T-helper 1 cell treated with Interleukin-12 subunit alpha and Interleukin-12 subunit beta and Interleukin-4 antibody, amounts not matched to agents 30 μg/mL and 1 μg/mL, for 36 hours (primary cell): ENCODE measurements at regions not wholly inside any gene's neighbourhood (a gene's known extent, or its start where the extent isn't known, plus 50 kb on each side); places are given as distances from the start of the nearest gene placed in this dataset.

ENCODE experiments used
- H3K27ac Mint-ChIP-seq: one replicate; pipeline ENCODE4 v1.8.0; 2021; ENCODE audit warnings: mild to moderate bottlenecking, mixed read lengths
- H3K27me3 Mint-ChIP-seq: one replicate; pipeline ENCODE4 v1.8.0; 2021; ENCODE audit warnings: low read depth, mixed read lengths
- H3K36me3 Mint-ChIP-seq: one replicate; pipeline ENCODE4 v1.8.0; 2021; ENCODE audit warnings: low read depth, mixed read lengths
- H3K4me1 Mint-ChIP-seq: one replicate; pipeline ENCODE4 v1.8.0; 2021; ENCODE audit warnings: low read depth, mixed read lengths
- H3K4me3 Mint-ChIP-seq: one replicate; pipeline ENCODE4 v1.8.0; 2021; ENCODE audit warnings: mild to moderate bottlenecking, moderate library complexity, mixed read lengths
- H3K9me3 Mint-ChIP-seq: one replicate; pipeline ENCODE4 v1.8.0; 2021; ENCODE audit warnings: mixed read lengths

- H3K9me3 Mint-ChIP-seq, result no peaks in the 10 kb centered on the region
Observed at GRCh38 chr1:95990033-95990432, 731.6 kb upstream of the PTBP2 start.

GRCh38 chr1:95991787-95992520 lies 729.6 kb upstream of the PTBP2 start:
- peaks cover 2% of the 10 kb centered on the region for H3K4me1 Mint-ChIP-seq
- H3K27ac Mint-ChIP-seq, result no peak overlapping the region
- no peak overlapping the region for H3K4me3 Mint-ChIP-seq

More at GRCh38 chr1:95990033-95990432, 731.6 kb upstream of the PTBP2 start:
- Mint-ChIP-seq H3K4me3 (no peak overlapping the region), H3K27me3 (no peaks in the 10 kb centered on the region), H3K4me1 (peaks cover 2% of the 10 kb centered on the region), H3K27ac (no peak overlapping the region), H3K36me3 (no peaks in the 10 kb centered on the region)

DNA sequence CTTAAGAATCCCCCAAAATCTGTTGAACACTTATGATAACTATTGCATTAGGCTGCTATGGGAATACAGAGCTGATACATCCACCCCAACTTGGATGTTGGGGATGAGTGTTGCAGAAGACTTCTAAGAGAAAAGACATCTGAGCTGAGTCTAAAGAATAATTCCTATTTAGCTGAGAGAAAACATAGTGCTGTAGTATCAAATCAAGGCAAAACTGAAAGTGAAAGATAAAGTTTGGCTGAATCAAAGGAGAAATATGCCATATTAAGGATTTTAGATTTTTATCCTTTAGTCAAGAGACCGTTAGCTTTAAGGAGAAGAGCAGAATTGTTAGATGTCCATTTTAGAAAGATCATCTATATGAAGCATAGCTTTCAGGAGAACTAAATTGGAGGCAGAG lies 726.9 kb upstream of the PTBP2 start:
- peak overlapping the region; percentile 25 for H3K4me3 Mint-ChIP-seq
- no peaks in the 10 kb centered on the region for H3K9me3 Mint-ChIP-seq
- no peaks in the 10 kb centered on the region for H3K36me3 Mint-ChIP-seq
- peaks cover 2% of the 10 kb centered on the region for H3K4me1 Mint-ChIP-seq
- H3K27me3 Mint-ChIP-seq, result no peaks in the 10 kb centered on the region
- H3K27ac Mint-ChIP-seq, result no peak overlapping the region

More at GRCh38 chr1:95991787-95992520, 729.6 kb upstream of the PTBP2 start:
- Mint-ChIP-seq H3K27me3 (no peaks in the 10 kb centered on the region), H3K36me3 (no peaks in the 10 kb centered on the region), H3K9me3 (no peaks in the 10 kb centered on the region)

DNA sequence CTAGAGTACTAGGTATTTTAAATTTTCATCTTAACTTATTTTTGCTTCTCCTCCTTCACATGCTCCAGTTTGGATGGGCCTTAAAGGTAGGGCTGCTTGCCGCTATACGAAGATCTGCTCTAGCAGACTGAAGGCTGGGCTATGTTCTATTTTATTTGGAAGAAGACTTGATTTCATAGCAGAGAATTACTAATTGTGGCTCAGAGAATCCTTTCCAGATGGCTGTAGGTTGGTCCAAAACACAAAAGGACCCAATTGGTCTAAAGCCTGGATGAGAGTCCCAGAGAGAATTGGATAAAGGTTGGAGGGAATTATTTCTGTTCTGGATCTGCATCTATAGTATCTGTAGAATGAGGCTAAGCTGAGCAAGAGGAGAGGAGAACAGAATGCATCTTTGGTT lies 719.4 kb upstream of the PTBP2 start:
- Mint-ChIP-seq H3K4me1 (no peaks in the 10 kb centered on the region), H3K36me3 (no peaks in the 10 kb centered on the region), H3K27me3 (no peaks in the 10 kb centered on the region), H3K4me3 (no peak overlapping the region), H3K9me3 (peaks cover 5% of the 10 kb centered on the region), H3K27ac (no peak overlapping the region)

DNA sequence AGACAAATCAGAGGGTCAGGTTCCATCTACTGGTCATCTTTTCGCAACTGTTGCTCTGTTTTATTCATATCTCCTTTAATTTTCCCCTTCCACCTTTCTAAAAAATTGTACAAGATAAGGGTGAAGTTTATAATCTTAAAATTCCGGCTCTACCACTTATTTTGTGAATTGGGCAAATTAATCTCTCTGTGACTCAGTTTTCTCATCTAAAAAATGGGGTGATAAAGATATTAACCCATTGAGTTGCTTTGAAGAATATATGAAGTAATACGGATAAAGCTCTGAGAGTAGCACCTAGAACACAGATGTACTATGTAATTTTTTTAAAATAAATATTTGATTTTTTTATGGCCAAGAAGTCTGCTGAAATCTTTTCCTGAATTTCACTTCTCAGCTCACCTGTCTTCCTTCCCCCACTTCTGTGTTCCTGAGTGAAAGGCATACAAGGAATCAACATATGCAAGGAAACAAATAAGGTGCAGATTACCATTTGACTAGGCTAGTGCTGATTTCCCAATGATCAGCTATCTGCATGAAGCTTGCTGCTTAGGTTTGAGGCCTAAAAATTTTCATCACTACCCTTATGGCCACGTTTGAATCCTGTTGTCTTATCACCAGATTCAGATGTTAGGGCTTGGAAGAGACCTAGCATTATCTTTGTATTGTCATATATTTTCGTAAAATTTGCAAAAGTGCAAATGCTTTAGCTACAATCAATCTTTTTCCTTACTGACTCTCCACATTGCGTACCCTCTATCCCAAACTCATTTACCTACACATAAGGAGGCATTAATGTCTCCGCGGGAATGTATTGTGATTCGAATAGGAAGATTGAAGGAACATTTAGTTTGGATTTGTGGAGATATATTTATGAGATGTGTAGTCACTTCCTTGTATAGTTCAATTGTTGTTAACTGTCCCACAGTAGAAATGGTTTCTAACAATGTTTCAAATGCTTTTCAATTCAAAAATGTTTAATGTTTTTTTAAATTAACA lies 718.3 kb upstream of the PTBP2 start:
- no peak overlapping the region for H3K27ac Mint-ChIP-seq
- H3K4me3 Mint-ChIP-seq, result no peak overlapping the region
- no peaks in the 10 kb centered on the region for H3K4me1 Mint-ChIP-seq
- H3K27me3 Mint-ChIP-seq, result no peaks in the 10 kb centered on the region
- H3K9me3 Mint-ChIP-seq, result peaks cover 5% of the 10 kb centered on the region
- H3K36me3 Mint-ChIP-seq, result no peaks in the 10 kb centered on the region

- Mint-ChIP-seq H3K36me3 (no peaks in the 10 kb centered on the region), H3K27ac (no peak overlapping the region), H3K4me3 (no peak overlapping the region), H3K4me1 (no peaks in the 10 kb centered on the region), H3K9me3 (peaks cover 5% of the 10 kb centered on the region), H3K27me3 (no peaks in the 10 kb centered on the region)
Observed at GRCh38 chr1:96009831-96010434, 711.7 kb upstream of the PTBP2 start.

- Mint-ChIP-seq H3K4me1 (no peaks in the 10 kb centered on the region), H3K4me3 (no peak overlapping the region), H3K27ac (no peak overlapping the region), H3K36me3 (no peaks in the 10 kb centered on the region), H3K27me3 (no peaks in the 10 kb centered on the region), H3K9me3 (no peaks in the 10 kb centered on the region)
Observed at GRCh38 chr1:96011606-96012005, 710.0 kb upstream of the PTBP2 start.

DNA sequence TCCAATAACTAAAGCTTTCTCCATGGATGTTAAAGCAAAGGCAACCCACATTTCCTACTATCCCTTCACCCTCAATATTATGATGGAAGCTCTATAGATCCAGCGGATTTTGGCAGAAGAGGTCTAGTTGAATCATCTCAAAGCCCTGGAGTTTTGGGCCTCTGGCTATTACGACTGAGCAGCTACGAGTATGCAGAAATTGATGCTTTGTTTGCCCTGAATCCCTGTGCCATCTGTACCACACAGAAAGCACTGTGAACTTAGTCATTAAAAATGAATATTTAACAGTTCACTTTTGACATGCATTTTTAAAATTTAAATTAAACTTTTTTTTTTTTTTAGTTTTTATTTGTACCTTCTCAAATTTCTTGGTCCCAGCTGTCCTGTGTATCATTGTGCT lies 705.4 kb upstream of the PTBP2 start:
- no peaks in the 10 kb centered on the region for H3K36me3 Mint-ChIP-seq
- H3K4me3 Mint-ChIP-seq, result no peak overlapping the region
- no peaks in the 10 kb centered on the region for H3K9me3 Mint-ChIP-seq
- H3K4me1 Mint-ChIP-seq, result no peaks in the 10 kb centered on the region
- H3K27ac Mint-ChIP-seq, result no peak overlapping the region
- H3K27me3 Mint-ChIP-seq, result no peaks in the 10 kb centered on the region

GRCh38 chr1:96020378-96020777 lies 701.2 kb upstream of the PTBP2 start:
- Mint-ChIP-seq H3K9me3 (no peaks in the 10 kb centered on the region), H3K4me1 (no peaks in the 10 kb centered on the region), H3K27ac (no peak overlapping the region), H3K36me3 (no peaks in the 10 kb centered on the region), H3K4me3 (no peak overlapping the region), H3K27me3 (no peaks in the 10 kb centered on the region)

DNA sequence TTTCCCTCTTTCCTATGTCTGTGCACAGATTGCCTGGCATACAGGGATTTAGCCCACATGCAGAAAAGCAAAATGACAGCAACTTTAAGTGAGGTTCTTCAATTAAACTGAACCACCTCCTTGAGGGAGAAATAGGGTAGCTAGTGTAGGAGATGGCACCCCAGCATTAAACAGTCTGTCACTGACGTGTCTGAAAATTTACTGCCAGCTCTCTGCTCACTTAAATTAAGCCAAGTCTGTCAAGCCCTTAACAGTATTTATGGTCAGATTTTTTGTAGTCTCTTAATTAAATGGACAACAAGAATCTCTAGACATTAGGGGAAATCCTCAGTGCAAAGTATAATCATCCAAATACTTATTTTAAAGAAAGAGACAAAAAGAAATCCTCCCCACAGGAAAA lies 696.5 kb upstream of the PTBP2 start:
- Mint-ChIP-seq H3K27ac (no peak overlapping the region), H3K9me3 (no peaks in the 10 kb centered on the region), H3K27me3 (no peaks in the 10 kb centered on the region)

DNA sequence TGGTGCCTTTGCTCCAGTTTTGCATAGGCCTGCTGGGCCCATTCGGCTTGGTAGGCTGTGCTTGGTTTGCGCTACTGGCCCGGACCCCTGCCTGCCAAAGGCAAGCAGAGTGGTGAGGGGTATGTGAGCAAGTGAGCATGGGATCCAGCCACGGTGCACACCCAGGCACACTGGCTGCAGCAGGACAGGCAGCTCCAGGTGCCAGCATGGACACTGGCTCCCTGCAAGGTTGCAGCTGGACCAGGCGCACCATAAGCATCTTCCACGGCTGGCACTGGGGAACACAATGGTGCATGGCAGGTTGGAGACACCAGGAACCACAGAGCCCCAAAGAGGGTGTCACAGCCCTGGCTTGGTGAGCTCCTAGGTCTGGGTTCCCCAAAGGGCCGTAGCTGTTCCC lies 693.5 kb upstream of the PTBP2 start:
- Mint-ChIP-seq H3K9me3 (no peaks in the 10 kb centered on the region), H3K36me3 (no peaks in the 10 kb centered on the region), H3K27me3 (no peaks in the 10 kb centered on the region), H3K4me3 (no peak overlapping the region), H3K27ac (no peak overlapping the region), H3K4me1 (no peaks in the 10 kb centered on the region)

More for the DNA sequence above, 696.5 kb upstream of the PTBP2 start:
- no peaks in the 10 kb centered on the region for H3K4me1 Mint-ChIP-seq
- no peak overlapping the region for H3K4me3 Mint-ChIP-seq
- no peaks in the 10 kb centered on the region for H3K36me3 Mint-ChIP-seq

DNA sequence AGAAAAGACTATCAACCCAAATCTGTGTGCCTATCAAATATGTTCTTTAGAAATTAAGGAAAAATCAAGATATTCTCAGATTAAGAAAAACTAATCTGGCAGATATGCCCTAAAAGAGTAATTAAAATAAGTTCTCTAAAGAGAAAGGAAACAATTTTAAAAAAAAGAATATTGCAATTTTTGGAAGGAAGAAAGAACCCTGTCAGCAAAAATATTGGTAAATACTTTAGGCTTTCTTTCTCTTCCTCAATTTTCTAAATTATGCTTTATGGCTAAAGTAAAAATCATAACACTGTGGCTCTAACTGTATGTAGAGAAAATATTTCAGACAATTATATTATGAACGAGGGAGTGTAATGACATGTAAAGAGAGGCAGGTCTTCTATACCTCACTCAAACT lies 691.3 kb upstream of the PTBP2 start:
- Mint-ChIP-seq H3K9me3 (no peaks in the 10 kb centered on the region), H3K4me3 (no peak overlapping the region), H3K27ac (no peak overlapping the region), H3K27me3 (no peaks in the 10 kb centered on the region), H3K36me3 (no peaks in the 10 kb centered on the region), H3K4me1 (no peaks in the 10 kb centered on the region)

DNA sequence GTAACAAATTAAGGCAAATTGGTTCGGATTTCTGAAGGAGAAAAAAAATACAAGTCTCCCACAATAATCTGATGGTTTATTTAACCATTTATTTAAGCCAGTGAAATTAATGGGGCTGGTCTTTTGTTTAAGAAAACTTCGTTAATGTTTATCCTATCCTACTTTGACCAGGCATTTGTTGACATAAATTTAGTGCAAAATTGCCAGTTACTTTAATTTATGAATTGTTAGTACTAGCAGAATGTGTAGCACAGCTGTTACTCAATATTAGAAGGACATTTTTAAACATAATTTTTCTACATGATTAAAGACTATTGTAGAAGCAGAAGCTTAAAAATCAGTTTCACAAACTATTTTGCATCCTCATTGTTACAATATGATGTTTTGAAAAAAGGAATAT lies 687.6 kb upstream of the PTBP2 start:
- H3K27me3 Mint-ChIP-seq, result no peaks in the 10 kb centered on the region
- no peaks in the 10 kb centered on the region for H3K4me1 Mint-ChIP-seq
- no peaks in the 10 kb centered on the region for H3K9me3 Mint-ChIP-seq
- no peaks in the 10 kb centered on the region for H3K36me3 Mint-ChIP-seq
- no peak overlapping the region for H3K27ac Mint-ChIP-seq
- no peak overlapping the region for H3K4me3 Mint-ChIP-seq

DNA sequence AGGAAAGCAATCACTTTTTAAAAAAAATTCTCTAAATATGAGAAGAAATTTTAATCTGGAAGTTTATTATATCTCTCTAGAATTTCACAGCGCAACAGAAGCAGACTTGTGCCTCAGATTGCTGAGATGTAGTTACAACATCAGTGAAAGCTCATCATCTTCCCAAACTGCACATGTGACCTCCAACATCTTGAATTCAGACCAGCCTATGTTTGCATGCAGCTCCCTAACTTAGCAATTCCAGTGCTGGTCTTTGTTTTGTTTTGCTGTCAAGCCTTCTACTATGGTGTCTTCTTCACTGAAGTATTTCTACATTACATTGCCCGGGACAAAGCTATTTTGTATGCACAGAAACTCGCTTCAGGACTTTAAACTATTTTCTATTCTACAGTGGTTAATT lies 684.8 kb upstream of the PTBP2 start:
- Mint-ChIP-seq H3K36me3 (no peaks in the 10 kb centered on the region), H3K4me1 (no peaks in the 10 kb centered on the region), H3K9me3 (no peaks in the 10 kb centered on the region), H3K27ac (no peak overlapping the region), H3K27me3 (no peaks in the 10 kb centered on the region), H3K4me3 (no peak overlapping the region)
